ENCODE measurements at regions not wholly inside any gene's neighbourhood (a gene's known extent, or its start where the extent isn't known, plus 50 kb on each side); places are given as distances from the start of the nearest gene placed in this dataset.

DNA sequence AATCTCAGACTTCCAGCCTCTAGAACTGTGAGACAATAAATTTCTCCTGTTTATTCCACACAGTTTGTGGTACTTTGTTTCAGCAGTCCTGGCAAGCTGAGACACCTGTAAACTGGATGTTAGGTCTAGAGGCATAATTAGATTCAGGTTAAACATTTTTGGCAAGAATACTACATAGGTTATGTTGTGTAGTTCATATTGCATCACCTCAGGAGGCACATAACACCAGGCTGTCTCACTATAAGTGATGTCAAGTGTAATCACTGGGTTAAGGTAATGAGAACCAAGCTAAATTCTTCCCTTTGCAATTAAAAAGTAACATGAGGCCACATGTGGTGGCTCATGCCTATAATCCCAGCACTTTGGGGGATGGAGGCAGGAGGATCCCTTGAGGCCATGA is 214.2 kb downstream of the ZNF674 start:
- TF ChIP-seq POLR2AphosphoS5 (IDR thresholded peaks at IDR 0.05; ENCODE audit: low read depth, low read length) = no peak
- TF ChIP-seq, protein P1, sequence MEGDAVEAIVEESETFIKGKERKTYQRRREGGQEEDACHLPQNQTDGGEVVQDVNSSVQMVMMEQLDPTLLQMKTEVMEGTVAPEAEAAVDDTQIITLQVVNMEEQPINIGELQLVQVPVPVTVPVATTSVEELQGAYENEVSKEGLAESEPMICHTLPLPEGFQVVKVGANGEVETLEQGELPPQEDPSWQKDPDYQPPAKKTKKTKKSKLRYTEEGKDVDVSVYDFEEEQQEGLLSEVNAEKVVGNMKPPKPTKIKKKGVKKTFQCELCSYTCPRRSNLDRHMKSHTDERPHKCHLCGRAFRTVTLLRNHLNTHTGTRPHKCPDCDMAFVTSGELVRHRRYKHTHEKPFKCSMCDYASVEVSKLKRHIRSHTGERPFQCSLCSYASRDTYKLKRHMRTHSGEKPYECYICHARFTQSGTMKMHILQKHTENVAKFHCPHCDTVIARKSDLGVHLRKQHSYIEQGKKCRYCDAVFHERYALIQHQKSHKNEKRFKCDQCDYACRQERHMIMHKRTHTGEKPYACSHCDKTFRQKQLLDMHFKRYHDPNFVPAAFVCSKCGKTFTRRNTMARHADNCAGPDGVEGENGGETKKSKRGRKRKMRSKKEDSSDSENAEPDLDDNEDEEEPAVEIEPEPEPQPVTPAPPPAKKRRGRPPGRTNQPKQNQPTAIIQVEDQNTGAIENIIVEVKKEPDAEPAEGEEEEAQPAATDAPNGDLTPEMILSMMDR (IDR thresholded peaks at IDR 0.05) = no peak

Data from Panc1 (cell line).